Pancreas (tissue), 10 donors: ENCODE measurements at regions not wholly inside any gene's neighbourhood (a gene's known extent, or its start where the extent isn't known, plus 50 kb on each side); places are given as distances from the start of the nearest gene placed in this dataset.

Experiments
- ATAC-seq, 4 donors: fragments of 200-7000 bp; cut with Tn5 transposase; one replicate each; pipeline versions ENCODE4 v1.8.0 to v1.9.1; 2020; ENCODE audit warnings: mild to moderate bottlenecking in 4 of 4, moderate library complexity in 4 of 4
- DNase-seq, 6 donors: peaks; one replicate each; pipeline ENCODE4 v3.0.0-alpha.2; 2020
- FAIRE-seq: peaks from 2 replicates; lab custom pipeline; 2012; peaks lifted over from hg19 to GRCh38; lab: Jason Lieb, UNC
- H3K27ac ChIP-seq, 4 donors: fragments of 200-600 bp; sonication (generic); 1 replicate in 3 of 4; 2 replicates in 1 of 4; pipeline versions ENCODE4 v1.5.0 to v1.8.0; 2020
- H3K27me3 ChIP-seq, 4 donors: fragments of 200-600 bp; one replicate each; pipeline ENCODE4 v1.8.0; 2021
- H3K36me3 ChIP-seq, 3 donors: fragments of 200-600 bp; sonication (generic) in 1 of 3; one replicate each; pipeline versions ENCODE4 v1.5.0 to v1.8.0; 2020 to 2021
- H3K4me1 ChIP-seq, 3 donors: fragments of 200-600 bp; one replicate each; pipeline ENCODE4 v1.8.0; 2021
- H3K4me3 ChIP-seq, 4 donors: fragments of 200-600 bp; sonication (generic) in 2 of 4; one replicate each; pipeline versions ENCODE4 v1.5.0 to v1.8.0; 2020 to 2021
- H3K9me3 ChIP-seq, 4 donors: fragments of 200-600 bp; one replicate each; pipeline ENCODE4 v1.8.0; 2021
- WGBS, 2 donors: extraction: QIAGEN DNeasy Blood & Tissue Kit; methylation state at CpG; one replicate each; pipeline ENCODE4 v1.1.7; 2013; 5-methylcytosine and 5-hydroxymethylcytosine counted together
- intact Hi-C, 3 donors: fragments of 100-400 bp; cut with DNase I; formaldehyde crosslinking; loops; one replicate each; pipeline versions ENCODE4 v1.11.1 to v1.14.2; 2022
- TF ChIP-seq, protein P1 (sequence below), 4 donors: fragments of 200-600 bp; sonication (generic) in 3 of 4; IDR thresholded peaks; one replicate each; pipeline versions ENCODE4 v1.5.0 to v1.8.0; 2021; ENCODE audit warnings: antibody characterized with exemption in 4 of 4
- donor health status: healthy with polysubstance abuse.
- donor health status: DM: no; HTN: no; CAD: no; lungs with moderate emphysema.
- donor health status: DM: no; HTN: no; CAD: no.
- donor health status: control.
- donor health status: control.
- donor health status: Bipolar disorder and iron deficiency.
- donor health status: DM: yes; HTN: yes; CAD: no.
- donor health status: DM: no; HTN: no; CAD: no.
- donor health status: DM: no; HTN: no; CAD: no.
- donor health status: DM: yes; HTN: yes; CAD: no.

DNA sequence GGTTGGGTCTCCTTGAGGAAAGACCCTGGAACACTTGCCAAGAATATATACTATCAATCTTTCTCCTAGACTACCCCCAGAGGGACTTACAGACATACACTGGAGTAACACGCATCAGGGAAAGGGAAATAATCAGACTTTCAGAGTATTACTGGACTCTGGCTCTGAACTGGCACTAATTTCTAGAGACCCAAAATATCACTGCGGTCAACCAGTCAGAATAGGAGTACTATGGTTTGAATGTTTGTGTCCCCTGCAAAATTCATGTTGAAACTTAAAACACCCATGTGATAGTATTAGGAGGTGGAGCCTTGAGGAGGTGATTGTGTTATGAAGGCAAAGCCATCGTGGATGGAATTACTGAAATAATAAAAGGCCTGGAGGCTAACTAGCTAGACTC, 323.7 kb downstream of the EN1 start:
- H3K27ac ChIP-seq, result no peak overlapping the region
- TF ChIP-seq, protein P1, sequence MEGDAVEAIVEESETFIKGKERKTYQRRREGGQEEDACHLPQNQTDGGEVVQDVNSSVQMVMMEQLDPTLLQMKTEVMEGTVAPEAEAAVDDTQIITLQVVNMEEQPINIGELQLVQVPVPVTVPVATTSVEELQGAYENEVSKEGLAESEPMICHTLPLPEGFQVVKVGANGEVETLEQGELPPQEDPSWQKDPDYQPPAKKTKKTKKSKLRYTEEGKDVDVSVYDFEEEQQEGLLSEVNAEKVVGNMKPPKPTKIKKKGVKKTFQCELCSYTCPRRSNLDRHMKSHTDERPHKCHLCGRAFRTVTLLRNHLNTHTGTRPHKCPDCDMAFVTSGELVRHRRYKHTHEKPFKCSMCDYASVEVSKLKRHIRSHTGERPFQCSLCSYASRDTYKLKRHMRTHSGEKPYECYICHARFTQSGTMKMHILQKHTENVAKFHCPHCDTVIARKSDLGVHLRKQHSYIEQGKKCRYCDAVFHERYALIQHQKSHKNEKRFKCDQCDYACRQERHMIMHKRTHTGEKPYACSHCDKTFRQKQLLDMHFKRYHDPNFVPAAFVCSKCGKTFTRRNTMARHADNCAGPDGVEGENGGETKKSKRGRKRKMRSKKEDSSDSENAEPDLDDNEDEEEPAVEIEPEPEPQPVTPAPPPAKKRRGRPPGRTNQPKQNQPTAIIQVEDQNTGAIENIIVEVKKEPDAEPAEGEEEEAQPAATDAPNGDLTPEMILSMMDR (IDR thresholded peaks at IDR 0.05), result no peak
- H3K27me3 ChIP-seq, result no peaks in the 10 kb centered on the region
- no peaks in the 10 kb centered on the region for H3K4me1 ChIP-seq
- intact Hi-C loops, result no loop called here
- 80 to 81% methylated on average over 3 of the region's 3 CpGs for WGBS, 2 donors
- H3K9me3 ChIP-seq, result no peaks in the 10 kb centered on the region
- ATAC-seq (no peak), DNase-seq (no peak), FAIRE-seq (no peak)
- H3K4me3 ChIP-seq, result no peak overlapping the region
- no peaks in the 10 kb centered on the region for H3K36me3 ChIP-seq

DNA sequence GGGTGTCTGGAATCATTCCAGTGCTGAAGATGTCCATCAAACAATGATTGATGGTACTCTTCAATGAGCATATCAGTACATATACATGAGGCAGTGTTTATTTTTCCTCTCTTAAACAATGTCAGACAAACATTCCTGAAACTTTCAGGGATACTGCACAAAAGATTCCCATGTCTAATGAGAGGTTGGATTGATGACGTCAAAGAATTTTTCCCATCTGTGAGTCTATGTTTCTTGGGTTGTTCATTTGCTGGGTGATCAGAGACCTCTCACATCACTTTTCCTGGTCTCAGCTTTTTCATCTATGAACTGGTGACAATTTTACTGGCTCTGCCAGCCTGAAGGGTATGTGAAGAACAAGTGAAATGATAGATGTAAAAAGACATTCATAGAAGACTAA, 325.5 kb downstream of the EN1 start:
- no peak for DNase-seq
- no peak overlapping the region for H3K4me3 ChIP-seq
- no peaks in the 10 kb centered on the region for H3K27me3 ChIP-seq
- TF ChIP-seq, protein P1 (IDR thresholded peaks at IDR 0.05), result no peak
- H3K4me1 ChIP-seq, result no peaks in the 10 kb centered on the region
- no peaks in the 10 kb centered on the region for H3K9me3 ChIP-seq
- FAIRE-seq, result no peak
- no peaks in the 10 kb centered on the region for H3K36me3 ChIP-seq
- 61 to 72% methylated on average over 1 of the region's 1 CpG for WGBS, 2 donors
- intact Hi-C loops, result no loop called here
- no peak overlapping the region for H3K27ac ChIP-seq
- no peak for ATAC-seq

DNA sequence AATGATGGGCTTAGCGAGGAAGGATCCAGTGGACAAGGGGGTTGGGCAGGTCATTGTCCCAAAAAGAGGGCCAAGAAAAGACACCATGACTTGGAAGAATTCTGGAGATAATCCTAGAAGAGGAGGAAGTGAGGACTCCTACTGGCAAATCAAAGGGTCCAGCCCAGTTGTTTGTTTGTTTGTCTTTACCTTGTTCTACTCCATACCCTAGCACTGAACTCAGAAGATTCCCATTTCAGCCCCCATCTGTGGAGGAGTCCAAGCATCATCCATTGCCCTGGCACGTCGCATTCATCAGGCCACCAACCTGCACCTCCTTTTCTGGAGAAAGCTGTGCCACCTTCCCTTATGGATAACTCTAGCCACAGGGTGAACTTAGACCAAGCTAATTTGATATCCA, 326.2 kb downstream of the EN1 start:
- FAIRE-seq (no peak), ATAC-seq (no peak), DNase-seq (no peak)
- H3K27ac ChIP-seq, result no peak overlapping the region
- H3K4me1 ChIP-seq, result no peaks in the 10 kb centered on the region
- H3K36me3 ChIP-seq, result no peaks in the 10 kb centered on the region
- 88 to 90% methylated on average over 3 of the region's 3 CpGs for WGBS, 2 donors
- no peaks in the 10 kb centered on the region for H3K9me3 ChIP-seq
- TF ChIP-seq, protein P1 (IDR thresholded peaks at IDR 0.05), result no peak
- H3K27me3 ChIP-seq, result no peaks in the 10 kb centered on the region
- H3K4me3 ChIP-seq, result no peak overlapping the region
- intact Hi-C loops, result no loop called here

DNA sequence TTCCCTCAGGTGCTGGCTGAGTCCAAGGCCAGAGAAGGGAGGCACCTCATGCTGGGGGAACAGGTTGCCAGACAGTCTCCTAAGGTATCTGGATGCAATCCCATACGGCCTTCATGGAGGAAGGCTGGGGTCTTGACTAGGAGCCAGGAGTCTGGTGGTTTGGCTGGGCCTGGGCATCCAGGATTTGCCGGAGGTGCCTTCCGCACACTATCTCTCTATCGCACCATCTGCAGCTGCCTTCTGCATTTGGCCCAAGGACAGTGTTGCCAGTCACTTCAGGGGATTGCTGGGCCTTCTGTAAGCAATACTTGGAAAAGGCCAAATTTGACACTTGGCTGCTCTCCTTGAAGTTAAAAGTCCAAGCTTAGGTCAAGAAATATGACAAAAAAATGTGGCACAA, 327.2 kb downstream of the EN1 start:
- DNase-seq (no peak), FAIRE-seq (no peak), ATAC-seq (no peak)
- H3K36me3 ChIP-seq, result no peaks in the 10 kb centered on the region
- intact Hi-C loops, result no loop called here
- 50 to 58% methylated on average over 4 of the region's 4 CpGs for WGBS, 2 donors
- H3K4me3 ChIP-seq, result no peak overlapping the region
- H3K27ac ChIP-seq, result no peak overlapping the region
- no peaks in the 10 kb centered on the region for H3K27me3 ChIP-seq
- H3K4me1 ChIP-seq, result no peaks in the 10 kb centered on the region
- H3K9me3 ChIP-seq, result no peaks in the 10 kb centered on the region
- TF ChIP-seq, protein P1 (IDR thresholded peaks at IDR 0.05), result no peak

DNA sequence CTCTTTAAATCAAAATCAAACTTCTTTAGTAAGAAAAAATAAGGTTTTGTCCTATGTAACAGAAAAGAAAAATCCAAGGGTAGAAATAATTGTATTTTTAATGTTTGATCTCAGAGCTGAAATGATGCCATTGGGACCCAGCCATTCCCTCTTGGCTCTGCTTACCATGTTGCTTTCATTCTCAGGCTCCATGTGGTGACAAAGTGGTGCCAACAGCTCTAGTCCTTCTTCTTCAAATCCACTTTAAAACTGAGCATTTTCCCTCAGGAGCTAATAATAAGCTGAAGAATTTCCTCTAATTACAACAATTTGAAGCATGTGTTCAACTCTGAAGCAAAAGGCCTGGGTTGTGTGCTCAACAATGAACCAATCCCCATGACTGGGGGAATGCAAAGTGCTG, 327.9 kb downstream of the EN1 start:
- no peak for FAIRE-seq

More for the DNA sequence above, 327.9 kb downstream of the EN1 start:
- Histone ChIP-seq H3K36me3 (no peaks in the 10 kb centered on the region), H3K4me3 (no peak overlapping the region), H3K27ac (no peak overlapping the region), H3K9me3 (no peaks in the 10 kb centered on the region), H3K27me3 (no peaks in the 10 kb centered on the region), H3K4me1 (no peaks in the 10 kb centered on the region)
- intact Hi-C loops, result no loop called here
- TF ChIP-seq, protein P1 (IDR thresholded peaks at IDR 0.05), result no peak
- ATAC-seq (no peak), DNase-seq (no peak)
